ENCODE measurements at regions not wholly inside any gene's neighbourhood (a gene's known extent, or its start where the extent isn't known, plus 50 kb on each side); places are given as distances from the start of the nearest gene placed in this dataset.

DNA sequence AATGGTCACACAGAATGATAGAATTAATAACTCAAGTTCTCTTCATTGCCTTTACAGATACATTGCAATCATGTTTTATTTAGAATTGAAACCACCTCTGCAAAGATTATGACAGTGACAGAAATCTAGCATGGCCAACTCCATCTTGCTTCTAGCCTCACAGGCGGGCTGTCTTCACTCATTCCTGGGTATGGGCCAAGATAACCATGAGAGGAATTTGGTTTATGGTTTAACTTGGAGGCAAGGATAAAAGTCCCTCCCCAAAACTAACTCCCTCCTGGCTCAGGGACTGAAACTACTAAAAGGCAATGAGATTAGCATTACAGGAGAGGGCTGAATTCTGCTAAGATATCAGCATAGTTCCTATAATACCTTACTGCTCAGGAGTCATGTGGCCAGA, 95.2 kb upstream of the CST7 start:
- TF ChIP-seq POLR2AphosphoS5 (IDR thresholded peaks at IDR 0.05; ENCODE audit: low read depth, low read length) (no peak), TCF7L2 (IDR thresholded peaks at IDR 0.05; ENCODE audit: low read depth, low read length) (no peak), SIN3A (IDR thresholded peaks at IDR 0.05; ENCODE audit: borderline replicate concordance, insufficient read depth, low read depth, low read length) (no peak)
- TF ChIP-seq, protein P1, sequence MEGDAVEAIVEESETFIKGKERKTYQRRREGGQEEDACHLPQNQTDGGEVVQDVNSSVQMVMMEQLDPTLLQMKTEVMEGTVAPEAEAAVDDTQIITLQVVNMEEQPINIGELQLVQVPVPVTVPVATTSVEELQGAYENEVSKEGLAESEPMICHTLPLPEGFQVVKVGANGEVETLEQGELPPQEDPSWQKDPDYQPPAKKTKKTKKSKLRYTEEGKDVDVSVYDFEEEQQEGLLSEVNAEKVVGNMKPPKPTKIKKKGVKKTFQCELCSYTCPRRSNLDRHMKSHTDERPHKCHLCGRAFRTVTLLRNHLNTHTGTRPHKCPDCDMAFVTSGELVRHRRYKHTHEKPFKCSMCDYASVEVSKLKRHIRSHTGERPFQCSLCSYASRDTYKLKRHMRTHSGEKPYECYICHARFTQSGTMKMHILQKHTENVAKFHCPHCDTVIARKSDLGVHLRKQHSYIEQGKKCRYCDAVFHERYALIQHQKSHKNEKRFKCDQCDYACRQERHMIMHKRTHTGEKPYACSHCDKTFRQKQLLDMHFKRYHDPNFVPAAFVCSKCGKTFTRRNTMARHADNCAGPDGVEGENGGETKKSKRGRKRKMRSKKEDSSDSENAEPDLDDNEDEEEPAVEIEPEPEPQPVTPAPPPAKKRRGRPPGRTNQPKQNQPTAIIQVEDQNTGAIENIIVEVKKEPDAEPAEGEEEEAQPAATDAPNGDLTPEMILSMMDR (IDR thresholded peaks at IDR 0.05), result no peak
